ENCODE measurements at regions not wholly inside any gene's neighbourhood (a gene's known extent, or its start where the extent isn't known, plus 50 kb on each side); places are given as distances from the start of the nearest gene placed in this dataset.

DNA sequence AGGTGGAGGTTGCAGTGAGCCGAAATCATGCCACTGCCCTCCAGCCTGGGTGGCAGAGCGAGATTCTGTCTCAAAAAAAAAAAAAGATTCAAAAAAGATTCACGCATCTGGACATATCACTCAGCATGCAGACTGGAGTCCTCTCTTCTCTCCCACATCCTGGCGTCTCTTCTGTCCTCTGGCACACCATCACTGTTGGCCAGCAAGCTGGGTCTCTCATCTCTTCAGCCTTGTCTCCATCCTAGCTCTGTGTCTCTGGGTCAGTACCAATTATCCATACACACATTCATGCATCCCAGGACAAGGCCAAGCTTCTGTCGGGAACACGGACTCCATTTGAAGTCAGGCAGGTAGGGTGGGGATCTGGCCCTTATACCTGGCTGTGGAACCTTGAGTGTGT lies 105.5 kb upstream of the MAP1LC3B2 start:
- TF ChIP-seq, protein P1, sequence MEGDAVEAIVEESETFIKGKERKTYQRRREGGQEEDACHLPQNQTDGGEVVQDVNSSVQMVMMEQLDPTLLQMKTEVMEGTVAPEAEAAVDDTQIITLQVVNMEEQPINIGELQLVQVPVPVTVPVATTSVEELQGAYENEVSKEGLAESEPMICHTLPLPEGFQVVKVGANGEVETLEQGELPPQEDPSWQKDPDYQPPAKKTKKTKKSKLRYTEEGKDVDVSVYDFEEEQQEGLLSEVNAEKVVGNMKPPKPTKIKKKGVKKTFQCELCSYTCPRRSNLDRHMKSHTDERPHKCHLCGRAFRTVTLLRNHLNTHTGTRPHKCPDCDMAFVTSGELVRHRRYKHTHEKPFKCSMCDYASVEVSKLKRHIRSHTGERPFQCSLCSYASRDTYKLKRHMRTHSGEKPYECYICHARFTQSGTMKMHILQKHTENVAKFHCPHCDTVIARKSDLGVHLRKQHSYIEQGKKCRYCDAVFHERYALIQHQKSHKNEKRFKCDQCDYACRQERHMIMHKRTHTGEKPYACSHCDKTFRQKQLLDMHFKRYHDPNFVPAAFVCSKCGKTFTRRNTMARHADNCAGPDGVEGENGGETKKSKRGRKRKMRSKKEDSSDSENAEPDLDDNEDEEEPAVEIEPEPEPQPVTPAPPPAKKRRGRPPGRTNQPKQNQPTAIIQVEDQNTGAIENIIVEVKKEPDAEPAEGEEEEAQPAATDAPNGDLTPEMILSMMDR (IDR thresholded peaks at IDR 0.05), result no peak
- ATAC-seq (ENCODE audit: low FRiP score) (no peak), DNase-seq (ENCODE audit: low spot score) (no peak)

DNA sequence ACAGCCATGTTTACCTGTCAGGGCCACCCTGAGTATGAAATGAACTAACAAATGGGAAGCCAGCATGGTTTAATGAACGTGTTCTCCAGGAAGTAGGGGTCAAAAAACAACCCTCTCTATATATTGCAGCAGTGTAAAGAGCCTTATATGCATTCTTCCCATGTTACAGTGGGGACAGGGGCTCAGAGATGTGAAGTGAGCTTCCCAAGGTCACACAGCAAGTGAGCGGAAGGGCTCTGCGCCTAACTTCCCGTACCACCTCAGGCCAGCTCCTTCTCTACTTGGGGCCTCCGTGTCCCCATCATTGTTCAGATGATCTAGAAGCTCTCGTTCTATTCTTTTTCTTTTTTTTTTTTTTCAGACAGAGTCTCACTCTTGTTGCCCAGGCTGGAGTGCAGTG lies 105.1 kb upstream of the MAP1LC3B2 start:
- TF ChIP-seq, protein P1 (IDR thresholded peaks at IDR 0.05), result no peak
- DNase-seq (ENCODE audit: low spot score) (no peak), ATAC-seq (ENCODE audit: low FRiP score) (no peak)

DNA sequence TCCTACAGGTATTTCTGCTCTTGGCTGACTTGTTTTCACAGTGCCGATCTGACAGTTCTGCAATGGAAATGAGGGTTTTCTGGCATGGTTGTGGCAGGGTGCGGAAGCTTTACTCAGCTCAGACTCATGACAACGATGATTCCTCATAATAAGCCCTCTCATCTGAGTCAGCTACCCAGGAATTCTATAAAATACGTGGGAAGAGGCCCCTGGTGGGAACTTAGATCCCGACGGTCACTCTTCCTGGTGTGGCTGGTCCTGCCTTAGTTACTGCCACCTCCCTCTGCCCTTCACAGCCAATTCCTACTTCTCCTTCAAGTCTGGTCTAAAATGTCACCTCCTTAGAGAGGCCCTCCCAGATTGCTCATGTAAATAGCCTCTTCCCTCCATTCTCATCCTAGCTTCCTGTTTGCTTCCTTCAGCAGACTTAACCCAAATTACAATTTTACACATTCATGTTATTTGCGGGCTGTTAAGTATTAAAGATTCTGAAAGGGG lies 104.2 kb upstream of the MAP1LC3B2 start:
- ATAC-seq (ENCODE audit: low FRiP score) (peak; percentile 41), DNase-seq (ENCODE audit: low spot score) (no peak)
- TF ChIP-seq, protein P1 (IDR thresholded peaks at IDR 0.05), result no peak

DNA sequence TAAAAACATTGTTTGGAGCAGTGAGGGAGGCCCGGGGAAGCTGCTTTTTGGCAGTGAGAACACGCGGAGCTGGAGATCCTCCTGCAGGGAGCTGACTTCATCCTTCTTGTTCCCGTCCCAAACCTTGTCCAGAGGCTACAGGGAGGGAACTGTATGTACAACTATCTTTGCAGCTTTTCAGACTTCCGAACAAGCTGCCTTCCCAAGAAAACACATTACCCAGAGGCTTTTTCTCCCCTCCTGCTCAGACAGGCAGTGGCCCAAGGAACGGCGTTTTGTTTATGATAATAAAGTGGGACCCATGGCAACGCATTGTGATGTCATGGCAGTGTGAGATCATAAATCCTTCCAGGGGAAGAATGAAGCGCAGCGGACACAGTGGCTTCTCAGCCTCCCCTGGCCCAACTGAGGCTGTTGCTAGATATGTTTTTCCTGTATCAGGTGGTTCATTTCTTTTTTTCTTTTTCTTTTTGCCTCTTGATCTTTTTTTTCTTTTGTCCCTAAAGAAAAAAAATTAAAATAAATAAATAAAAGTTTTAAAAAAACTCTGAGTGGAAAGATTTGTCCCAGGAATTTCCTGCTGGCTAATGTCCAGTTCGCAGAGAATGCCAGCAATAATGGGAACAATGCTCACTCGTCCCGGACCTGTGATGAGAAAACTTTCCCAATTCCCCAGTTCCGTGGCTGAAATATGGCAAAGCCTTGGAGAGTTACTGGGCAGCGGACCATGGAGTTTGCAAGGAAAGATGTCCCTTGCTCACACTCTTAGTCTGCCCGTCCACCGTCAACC lies 103.4 kb upstream of the MAP1LC3B2 start:
- ATAC-seq (ENCODE audit: low FRiP score), result peak; percentile 89
- DNase-seq (ENCODE audit: low spot score), result peak; percentile 73
- TF ChIP-seq, protein P1 (IDR thresholded peaks at IDR 0.05), result no peak

DNA sequence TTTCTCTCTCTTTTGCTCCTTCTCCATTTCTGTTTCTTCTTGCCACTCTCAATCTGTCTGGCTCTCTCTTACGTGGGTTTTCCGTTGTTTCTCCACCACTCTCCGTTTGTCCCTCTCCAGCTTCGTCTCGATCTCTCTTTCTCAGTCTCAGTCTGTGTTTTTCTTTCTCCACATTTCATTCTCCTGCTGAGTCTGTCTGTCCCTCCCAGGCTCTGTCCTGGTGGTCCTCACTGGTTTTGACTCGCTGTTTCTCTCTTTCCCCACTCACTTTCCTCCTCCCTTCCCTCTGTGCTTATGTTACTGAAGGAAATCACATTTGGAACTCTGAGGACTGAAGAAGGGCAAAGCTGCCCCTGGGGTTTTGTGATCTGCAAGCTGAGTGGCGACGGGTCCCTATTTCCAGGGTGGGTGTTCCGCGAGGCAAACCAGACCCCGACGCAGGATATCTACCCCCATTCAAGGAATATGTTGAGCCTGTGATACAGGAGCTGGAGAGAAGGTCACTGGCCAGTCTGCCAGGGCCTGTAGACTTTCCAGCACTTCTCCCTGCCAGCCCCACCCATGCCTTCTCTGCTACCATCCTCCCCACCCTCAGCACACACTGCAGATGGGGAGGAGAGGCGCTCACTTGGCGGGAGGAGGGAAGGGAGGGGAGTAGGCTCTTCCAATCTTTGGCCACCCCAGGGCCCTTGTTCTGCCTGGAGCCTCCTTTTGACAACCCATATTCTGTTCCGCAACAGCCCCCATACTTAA lies 102.7 kb upstream of the MAP1LC3B2 start:
- TF ChIP-seq, protein P1 (IDR thresholded peaks at IDR 0.05), result no peak
- no peak for DNase-seq (ENCODE audit: low spot score)
- peak; percentile 30 for ATAC-seq (ENCODE audit: low FRiP score)

DNA sequence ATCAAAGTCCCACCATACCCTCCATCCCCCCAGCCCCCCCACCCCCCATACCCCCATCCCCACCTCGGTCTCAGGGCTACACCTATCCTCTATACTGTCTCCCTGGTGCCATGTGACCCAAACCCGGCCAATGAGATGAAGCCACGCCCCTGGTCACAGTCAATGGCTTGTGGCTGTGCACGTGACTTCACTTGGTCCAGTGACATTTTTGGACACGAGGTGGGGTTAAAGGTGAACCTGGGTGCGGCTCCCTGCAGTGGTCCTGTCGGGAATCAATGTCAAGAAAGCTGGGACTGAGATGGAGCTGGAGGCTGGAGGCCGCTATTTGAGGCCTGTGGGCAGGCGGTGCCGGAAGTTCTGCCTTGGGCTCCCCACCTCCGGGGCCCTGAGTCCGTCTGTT lies 100.7 kb upstream of the MAP1LC3B2 start:
- DNase-seq (ENCODE audit: low spot score), result no peak
- TF ChIP-seq, protein P1 (IDR thresholded peaks at IDR 0.05), result no peak
- ATAC-seq (ENCODE audit: low FRiP score), result no peak

Data from omental fat pad (tissue), 3 donors.